GM12878 (cell line): ENCODE measurements at regions not wholly inside any gene's neighbourhood (a gene's known extent, or its start where the extent isn't known, plus 50 kb on each side); places are given as distances from the start of the nearest gene placed in this dataset.

Experiments
- ATAC-seq: fragments of 200-7000 bp; cut with Tn5 transposase; 3 replicates; pipeline ENCODE4 v1.9.1; 2020; ENCODE audit warnings: mild to moderate bottlenecking, moderate library complexity
- BruUV-seq: library from RNA; stranded (reverse); fragments of 400-500 nt; replicated peaks from 2 replicates; lab custom pipeline; 2021; lab: Mats Ljungman, UMichigan
- CTCF ChIA-PET: fragments of 300-600 bp; sonication (Branson Sonifier 250); formaldehyde crosslinking; extraction: SDS; loops from one replicate; lab custom pipeline; 2021; ENCODE audit warnings: inconsistent platforms; lab: Yijun Ruan, JAX
- POLR2A ChIA-PET: fragments of 350-600 bp; formaldehyde crosslinking; extraction: SDS; loops from one replicate; lab custom pipeline; 2021; ENCODE audit warnings: inconsistent platforms; lab: Charles Lee
- RAD21 ChIA-PET: fragments of 300-600 bp; sonication (Branson Sonifier 250); formaldehyde crosslinking; loops from one replicate; lab custom pipeline; 2023; ENCODE audit warnings: antibody characterized with exemption; ENCODE audit not compliant: unreplicated experiment; lab: Charles Lee
- SMC1A ChIA-PET: fragments of 300-600 bp; sonication (Branson Sonifier 250); formaldehyde crosslinking; loops from one replicate; lab custom pipeline; 2023; ENCODE audit not compliant: unreplicated experiment, uncharacterized antibody; lab: Charles Lee
- DNase-seq: peaks from one replicate; pipeline ENCODE4 v3.0.0-alpha.2; 2011; ENCODE audit warnings: low read depth, low spot score
- FAIRE-seq: peaks from 3 replicates; lab custom pipeline; 2011; peaks lifted over from hg19 to GRCh38; lab: Jason Lieb, UNC
- H2AFZ ChIP-seq: 2 replicates; pipeline ENCODE4 v1.6.0; 2011; ENCODE audit warnings: low read depth, low read length, control low read depth; ENCODE audit not compliant: control insufficient read depth
- H3K27ac ChIP-seq: 2 replicates; pipeline ENCODE4 v1.5.1; 2011; ENCODE audit warnings: control low read depth; ENCODE audit not compliant: control insufficient read depth, insufficient read depth
- H3K27me3 ChIP-seq, 2 experiments: replicated peaks in 1 of 2; 2 replicates each; pipeline versions ENCODE4 v1.6.0 to v1.6.1; 2011; ENCODE audit warnings: low read length in 1 of 2; ENCODE audit not compliant: control insufficient read depth in 2 of 2, insufficient read depth in 2 of 2
- H3K36me3 ChIP-seq, 2 experiments: 2 replicates each; pipeline ENCODE4 v1.5.1; 2011; ENCODE audit warnings: low read length in 1 of 2; ENCODE audit not compliant: control insufficient read depth in 2 of 2, insufficient read depth in 2 of 2
- H3K4me1 ChIP-seq: 2 replicates; pipeline ENCODE4 v1.6.1; 2011; ENCODE audit warnings: mild to moderate bottlenecking, low read length, moderate library complexity, mixed read lengths; ENCODE audit not compliant: control insufficient read depth, insufficient read depth
- H3K4me2 ChIP-seq: 2 replicates; pipeline ENCODE4 v1.6.0; 2011; ENCODE audit warnings: control low read depth; ENCODE audit not compliant: control insufficient read depth, insufficient read depth
- H3K4me3 ChIP-seq: fragments of 200-600 bp; sonication (generic); 2 replicates; pipeline ENCODE4 v1.5.1; 2016
- H3K79me2 ChIP-seq: 2 replicates; pipeline ENCODE4 v1.6.0; 2011; ENCODE audit warnings: low read length; ENCODE audit not compliant: control insufficient read depth, insufficient read depth
- H3K9ac ChIP-seq: 2 replicates; pipeline ENCODE4 v1.8.0; 2011; ENCODE audit warnings: low read length, control low read depth, mixed read lengths; ENCODE audit not compliant: control insufficient read depth, insufficient read depth
- H3K9me3 ChIP-seq: replicated peaks from 3 replicates; pipeline ENCODE4 v1.5.1; 2011; ENCODE audit warnings: mild to moderate bottlenecking, low read length; ENCODE audit not compliant: control insufficient read depth, insufficient read depth
- H4K20me1 ChIP-seq: 2 replicates; pipeline ENCODE4 v1.6.0; 2011; ENCODE audit not compliant: control insufficient read depth, insufficient read depth
- CBX5 ChIP-seq: sonication (generic); IDR thresholded peaks from 2 replicates; pipeline ENCODE4 v1.6.1; 2016; ENCODE audit warnings: low read depth, moderate library complexity, mild to moderate bottlenecking, inconsistent platforms
- CHD1 ChIP-seq: IDR thresholded peaks from 2 replicates; pipeline ENCODE4 v1.6.1; 2012; ENCODE audit warnings: low read depth, low read length, improper control_type of control experiment
- CHD2 ChIP-seq: IDR thresholded peaks from 2 replicates; pipeline ENCODE4 v1.6.1; 2011; ENCODE audit warnings: low read depth, low read length, improper control_type of control experiment, borderline replicate concordance
- FOS ChIP-seq: IDR thresholded peaks from 3 replicates; pipeline ENCODE4 v1.6.1; 2011; ENCODE audit warnings: borderline replicate concordance; ENCODE audit not compliant: insufficient read length; ENCODE audit errors: extremely low read depth
- GATAD2B ChIP-seq: fragments of 450-650 bp; conservative IDR thresholded peaks from 2 replicates; pipeline ENCODE4 v1.6.1; 2017; ENCODE audit warnings: low read depth, mild to moderate bottlenecking, moderate library complexity
- HDAC6 ChIP-seq: fragments of 200-600 bp; sonication (generic); IDR thresholded peaks from one replicate; pipeline ENCODE4 v1.8.0; 2017; ENCODE audit warnings: antibody characterized with exemption; ENCODE audit not compliant: unreplicated experiment
- JUND ChIP-seq: IDR thresholded peaks from 2 replicates; pipeline ENCODE4 v1.6.1; 2012; ENCODE audit warnings: low read depth, mild to moderate bottlenecking, low read length, improper control_type of control experiment, moderate library complexity
- PAX8 ChIP-seq: fragments of 450-650 bp; IDR thresholded peaks from 2 replicates; pipeline ENCODE4 v1.6.1; 2017; ENCODE audit warnings: mild to moderate bottlenecking, moderate library complexity
- POLR2AphosphoS5 ChIP-seq: IDR thresholded peaks from 2 replicates; pipeline ENCODE4 v1.6.1; 2011; ENCODE audit warnings: mild to moderate bottlenecking, low read length, inconsistent platforms
- SIN3A ChIP-seq: IDR thresholded peaks from 2 replicates; pipeline ENCODE4 v1.6.1; 2012; ENCODE audit warnings: low read depth, low read length, improper control_type of control experiment
- SMARCA5 ChIP-seq: fragments of 450-650 bp; IDR thresholded peaks from 2 replicates; pipeline ENCODE4 v1.6.1; 2017; ENCODE audit warnings: mild to moderate bottlenecking
- SREBF1 ChIP-seq: IDR thresholded peaks from 2 replicates; pipeline ENCODE4 v1.6.1; 2012; ENCODE audit warnings: mild to moderate bottlenecking, low read length
- STAT1 ChIP-seq: fragments of 450-650 bp; conservative IDR thresholded peaks from 2 replicates; pipeline ENCODE4 v1.6.1; 2014; ENCODE audit warnings: antibody characterized with exemption, mild to moderate bottlenecking
- TCF3 ChIP-seq: IDR thresholded peaks from 2 replicates; pipeline ENCODE4 v1.6.1; 2012; ENCODE audit warnings: low read depth, mild to moderate bottlenecking, low read length, borderline replicate concordance; ENCODE audit not compliant: insufficient read depth
- YBX1 ChIP-seq: fragments of 450-650 bp; IDR thresholded peaks from 2 replicates; pipeline ENCODE4 v1.6.1; 2016; ENCODE audit warnings: antibody characterized with exemption
- ZSCAN29 ChIP-seq: fragments of 450-650 bp; IDR thresholded peaks from 2 replicates; pipeline ENCODE4 v1.6.1; 2017; ENCODE audit warnings: mild to moderate bottlenecking, moderate library complexity
- ZZZ3 ChIP-seq: IDR thresholded peaks from 2 replicates; pipeline ENCODE4 v1.6.1; 2011; ENCODE audit warnings: low read depth; ENCODE audit not compliant: control insufficient read depth, insufficient read length
- WGBS: methylation state at CpG from one replicate; pipeline ENCODE4 v1.1.6; 2016; ENCODE audit warnings: low lambda C conversion rate; ENCODE audit not compliant: insufficient replicate concordance, insufficient coverage; ENCODE audit errors: missing lambda C conversion rate; 5-methylcytosine and 5-hydroxymethylcytosine counted together
- in situ Hi-C: fragments of 300-500 bp; cut with MboI; formaldehyde crosslinking; loops from 9 replicates; pipeline ENCODE4 v1.14.3; 2018; ENCODE audit warnings: mixed read lengths
- intact Hi-C: fragments of 100-400 bp; cut with micrococcal nuclease; formaldehyde crosslinking; loops from one replicate; pipeline ENCODE4 v1.14.2; 2022; ENCODE audit not compliant: unreplicated experiment
- TF ChIP-seq, protein P1 (sequence below): fragments of 450-650 bp; IDR thresholded peaks from 2 replicates; pipeline ENCODE4 v1.6.1; 2016; ENCODE audit warnings: mild to moderate bottlenecking
- TF ChIP-seq, protein P2 (sequence below): fragments of 450-650 bp; IDR thresholded peaks from 2 replicates; pipeline ENCODE4 v1.6.1; 2017; ENCODE audit warnings: low read depth, mild to moderate bottlenecking, moderate library complexity

DNA sequence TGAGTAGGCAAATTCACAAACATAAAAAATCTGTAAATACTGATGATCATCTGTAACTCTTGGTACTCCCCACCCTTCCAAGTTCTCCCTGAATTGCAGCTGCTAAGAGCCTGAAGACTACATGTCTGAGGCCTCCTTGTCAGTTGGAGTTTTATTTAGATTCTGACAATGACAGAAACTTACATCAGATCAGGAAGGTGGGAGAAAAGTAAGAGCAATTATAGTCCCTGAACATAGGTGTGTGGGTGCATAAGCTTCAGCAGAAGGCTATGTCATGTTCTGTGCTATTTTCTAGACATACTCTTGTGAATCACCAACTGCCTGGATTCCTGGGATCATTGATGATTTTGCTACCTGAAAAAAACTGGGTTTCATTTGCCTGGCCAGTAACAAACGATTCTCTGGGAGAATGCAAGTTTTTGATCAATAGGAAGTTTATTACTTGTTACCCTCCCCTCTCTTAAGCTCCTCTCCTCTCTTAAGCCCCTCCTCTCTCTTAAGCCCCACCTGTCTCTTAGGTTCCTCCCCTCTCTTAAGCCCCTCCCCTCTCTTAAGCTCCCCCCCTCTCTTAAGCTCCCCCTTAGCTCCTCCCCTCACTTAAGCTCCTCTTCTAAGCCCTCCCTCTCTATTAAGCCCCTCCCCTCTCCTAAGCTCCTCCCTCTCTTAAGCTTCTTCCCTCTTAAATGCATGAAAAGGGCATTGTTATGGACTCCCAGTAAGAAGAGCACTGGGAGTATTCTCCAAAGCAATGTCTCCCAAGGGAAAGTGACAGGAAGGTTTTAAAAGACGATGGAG, 1183.4 kb upstream of the AUTS2 start (continued):
- TF ChIP-seq POLR2AphosphoS5 (no peak), FOS (no peak), HDAC6 (no peak), JUND (no peak), TCF3 (no peak), STAT1 (no peak), SMARCA5 (no peak)
- TF ChIP-seq, protein P1, sequence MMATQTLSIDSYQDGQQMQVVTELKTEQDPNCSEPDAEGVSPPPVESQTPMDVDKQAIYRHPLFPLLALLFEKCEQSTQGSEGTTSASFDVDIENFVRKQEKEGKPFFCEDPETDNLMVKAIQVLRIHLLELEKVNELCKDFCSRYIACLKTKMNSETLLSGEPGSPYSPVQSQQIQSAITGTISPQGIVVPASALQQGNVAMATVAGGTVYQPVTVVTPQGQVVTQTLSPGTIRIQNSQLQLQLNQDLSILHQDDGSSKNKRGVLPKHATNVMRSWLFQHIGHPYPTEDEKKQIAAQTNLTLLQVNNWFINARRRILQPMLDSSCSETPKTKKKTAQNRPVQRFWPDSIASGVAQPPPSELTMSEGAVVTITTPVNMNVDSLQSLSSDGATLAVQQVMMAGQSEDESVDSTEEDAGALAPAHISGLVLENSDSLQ, result no peak

DNA sequence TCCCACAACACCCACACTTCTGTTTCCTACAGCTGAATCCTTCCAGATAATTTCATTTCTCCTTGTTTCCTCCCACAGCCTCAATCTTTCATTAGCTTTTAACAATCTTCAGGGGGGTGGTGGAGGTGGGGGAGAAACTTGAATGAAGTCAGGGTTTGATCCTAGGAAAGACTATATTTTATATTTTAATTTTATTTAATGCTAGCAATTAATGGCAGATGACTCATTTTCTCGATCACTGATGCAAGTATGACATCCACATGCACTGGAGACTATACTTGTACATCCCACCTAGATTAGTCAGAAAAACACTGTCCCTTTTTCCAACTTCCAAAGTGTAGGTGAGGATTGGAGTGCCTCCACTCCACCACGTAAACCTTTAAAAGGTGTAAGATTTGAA, 1181.3 kb upstream of the AUTS2 start:
- Histone ChIP-seq H3K79me2 (no peaks in the 10 kb centered on the region), H3K4me3 (no peak overlapping the region), H3K4me2 (no peak overlapping the region), H3K4me1 (no peaks in the 10 kb centered on the region), H4K20me1 (no peaks in the 10 kb centered on the region), H3K36me3 (no peaks in the 10 kb centered on the region), H3K9me3 (no peaks in the 10 kb centered on the region; the same call in 2 of the 3 replicates), H3K27ac (no peak overlapping the region), H3K9ac (no peak overlapping the region), H2AFZ (no peak overlapping the region), H3K27me3 (no peaks in the 10 kb centered on the region)
- ATAC-seq (no peak), FAIRE-seq (no peak), DNase-seq (no peak)
- SMC1A ChIA-PET, result no interaction called here
- intact Hi-C loops, result no loop called here
- RAD21 ChIA-PET, result no interaction called here
- CTCF ChIA-PET, result no interaction called here
- BruUV-seq, result no TSS peak
- 0% methylated on average over 2 of the region's 2 CpGs for WGBS
- in situ Hi-C loops, result no loop called here
- POLR2A ChIA-PET, result no interaction called here
- TF ChIP-seq GATAD2B, result no peak
- TF ChIP-seq STAT1, result no peak
- TF ChIP-seq CBX5, result no peak
- TF ChIP-seq, protein P2, sequence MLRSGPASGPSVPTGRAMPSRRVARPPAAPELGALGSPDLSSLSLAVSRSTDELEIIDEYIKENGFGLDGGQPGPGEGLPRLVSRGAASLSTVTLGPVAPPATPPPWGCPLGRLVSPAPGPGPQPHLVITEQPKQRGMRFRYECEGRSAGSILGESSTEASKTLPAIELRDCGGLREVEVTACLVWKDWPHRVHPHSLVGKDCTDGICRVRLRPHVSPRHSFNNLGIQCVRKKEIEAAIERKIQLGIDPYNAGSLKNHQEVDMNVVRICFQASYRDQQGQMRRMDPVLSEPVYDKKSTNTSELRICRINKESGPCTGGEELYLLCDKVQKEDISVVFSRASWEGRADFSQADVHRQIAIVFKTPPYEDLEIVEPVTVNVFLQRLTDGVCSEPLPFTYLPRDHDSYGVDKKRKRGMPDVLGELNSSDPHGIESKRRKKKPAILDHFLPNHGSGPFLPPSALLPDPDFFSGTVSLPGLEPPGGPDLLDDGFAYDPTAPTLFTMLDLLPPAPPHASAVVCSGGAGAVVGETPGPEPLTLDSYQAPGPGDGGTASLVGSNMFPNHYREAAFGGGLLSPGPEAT, result no peak
- TF ChIP-seq CHD2, result no peak
- no peak for TF ChIP-seq PAX8
- no peak for TF ChIP-seq CHD1
- TF ChIP-seq SREBF1, result no peak
- no peak for TF ChIP-seq SIN3A
- no peak for TF ChIP-seq ZSCAN29
- no peak for TF ChIP-seq ZZZ3
- no peak for TF ChIP-seq FOS
- TF ChIP-seq YBX1, result no peak
- TF ChIP-seq HDAC6, result no peak
